ENCODE measurements at regions not wholly inside any gene's neighbourhood (a gene's known extent, or its start where the extent isn't known, plus 50 kb on each side); places are given as distances from the start of the nearest gene placed in this dataset.

DNA sequence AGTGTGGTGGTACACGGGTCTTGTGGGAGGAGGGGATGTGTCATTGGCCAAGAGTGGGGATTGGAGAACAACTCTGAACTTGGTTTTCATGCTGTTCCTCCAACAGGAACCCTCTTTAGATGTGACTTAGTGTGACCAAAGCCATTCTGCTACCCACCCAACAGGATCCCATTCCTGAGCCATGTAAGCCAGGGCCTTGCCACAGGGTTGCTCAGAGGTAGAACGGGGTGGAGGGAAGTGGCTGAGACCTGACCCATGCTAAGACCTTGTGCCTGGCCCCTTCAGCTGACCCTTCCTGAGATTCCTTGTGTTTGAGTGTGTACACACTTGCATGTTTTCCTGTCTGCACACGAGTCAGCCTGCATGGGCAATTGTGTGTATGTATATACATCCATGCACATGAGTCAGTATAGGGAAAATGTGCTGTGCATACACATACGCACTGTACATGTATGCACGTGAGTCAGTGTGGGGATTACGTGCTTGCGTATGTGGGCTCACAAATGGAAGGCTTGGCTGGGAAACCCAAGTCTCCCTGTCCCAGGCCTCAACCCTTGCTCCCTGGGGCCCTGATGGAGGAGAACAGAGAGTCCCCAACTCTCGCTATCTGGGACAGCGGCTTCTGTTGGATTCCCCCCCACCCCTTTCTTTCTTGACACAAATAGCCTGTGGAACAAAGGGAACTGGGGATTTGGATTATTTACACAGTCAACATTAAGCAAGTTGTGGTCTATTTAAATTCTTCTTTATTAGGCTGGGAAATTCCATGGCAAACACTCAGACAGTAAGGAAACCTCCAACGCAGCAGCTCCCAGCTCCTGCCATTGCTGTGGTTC lies 339.8 kb downstream of the DYSF start:
- no peak for TF ChIP-seq POLR2AphosphoS5 (IDR thresholded peaks at IDR 0.05; ENCODE audit: low read depth)
- TF ChIP-seq, protein P1, sequence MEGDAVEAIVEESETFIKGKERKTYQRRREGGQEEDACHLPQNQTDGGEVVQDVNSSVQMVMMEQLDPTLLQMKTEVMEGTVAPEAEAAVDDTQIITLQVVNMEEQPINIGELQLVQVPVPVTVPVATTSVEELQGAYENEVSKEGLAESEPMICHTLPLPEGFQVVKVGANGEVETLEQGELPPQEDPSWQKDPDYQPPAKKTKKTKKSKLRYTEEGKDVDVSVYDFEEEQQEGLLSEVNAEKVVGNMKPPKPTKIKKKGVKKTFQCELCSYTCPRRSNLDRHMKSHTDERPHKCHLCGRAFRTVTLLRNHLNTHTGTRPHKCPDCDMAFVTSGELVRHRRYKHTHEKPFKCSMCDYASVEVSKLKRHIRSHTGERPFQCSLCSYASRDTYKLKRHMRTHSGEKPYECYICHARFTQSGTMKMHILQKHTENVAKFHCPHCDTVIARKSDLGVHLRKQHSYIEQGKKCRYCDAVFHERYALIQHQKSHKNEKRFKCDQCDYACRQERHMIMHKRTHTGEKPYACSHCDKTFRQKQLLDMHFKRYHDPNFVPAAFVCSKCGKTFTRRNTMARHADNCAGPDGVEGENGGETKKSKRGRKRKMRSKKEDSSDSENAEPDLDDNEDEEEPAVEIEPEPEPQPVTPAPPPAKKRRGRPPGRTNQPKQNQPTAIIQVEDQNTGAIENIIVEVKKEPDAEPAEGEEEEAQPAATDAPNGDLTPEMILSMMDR (conservative IDR thresholded peaks at IDR 0.05; ENCODE audit: low read depth in 2 of 2), result no peak
